Fibroblast of skin of right quadriceps (primary cell): ENCODE measurements at regions not wholly inside any gene's neighbourhood (a gene's known extent, or its start where the extent isn't known, plus 50 kb on each side); places are given as distances from the start of the nearest gene placed in this dataset.

ENCODE experiments used
- DNase-seq: peaks from one replicate; pipeline ENCODE4 v3.0.0-alpha.2; 2013

- no peak for DNase-seq
These were observed 50.8 kb upstream of the KCNJ6 start for GRCh38 chr21:37967036-37967435.

GRCh38 chr21:37968744-37969143 is 52.5 kb upstream of the KCNJ6 start:
- no peak for DNase-seq

- no peak for DNase-seq
These were observed 54.3 kb upstream of the KCNJ6 start for GRCh38 chr21:37970548-37970947.

GRCh38 chr21:37971390-37971950 is 55.2 kb upstream of the KCNJ6 start:
- DNase-seq: no peak

- DNase-seq: peak; percentile 52
These were observed 57.8 kb upstream of the KCNJ6 start for GRCh38 chr21:37974081-37974480.

- DNase-seq: no peak
These were observed 66.5 kb upstream of the KCNJ6 start for GRCh38 chr21:37982496-37983318.

- peak; percentile 51 for DNase-seq
These were observed 67.3 kb upstream of the KCNJ6 start for GRCh38 chr21:37983336-37984095.

- DNase-seq: no peak
These were observed 68.2 kb upstream of the KCNJ6 start for GRCh38 chr21:37984416-37984815.

- DNase-seq: no peak
These were observed 69.7 kb upstream of the KCNJ6 start for GRCh38 chr21:37986000-37986399.

- DNase-seq: no peak
These were observed 70.6 kb upstream of the KCNJ6 start for GRCh38 chr21:37986751-37987399.

GRCh38 chr21:37987668-37988067 is 71.4 kb upstream of the KCNJ6 start:
- no peak for DNase-seq

GRCh38 chr21:37993071-37993470 is 76.8 kb upstream of the KCNJ6 start:
- DNase-seq: no peak

- DNase-seq: no peak
These were observed 78.0 kb upstream of the KCNJ6 start for GRCh38 chr21:37994211-37994610.

GRCh38 chr21:38012672-38013071 is 96.4 kb upstream of the KCNJ6 start:
- DNase-seq: no peak

- no peak for DNase-seq
These were observed 97.5 kb upstream of the KCNJ6 start for GRCh38 chr21:38013741-38014140.

- no peak for DNase-seq
These were observed 98.0 kb upstream of the KCNJ6 start for GRCh38 chr21:38014298-38014697.

GRCh38 chr21:38027901-38028498 is 111.7 kb upstream of the KCNJ6 start:
- DNase-seq: peak; percentile 56

- no peak for DNase-seq
These were observed 116.0 kb upstream of the KCNJ6 start for GRCh38 chr21:38032082-38032801.

GRCh38 chr21:38036016-38036415 is 119.8 kb upstream of the KCNJ6 start:
- DNase-seq: no peak

GRCh38 chr21:38037416-38037815 is 121.2 kb upstream of the KCNJ6 start:
- DNase-seq: peak; percentile 42

- DNase-seq: no peak
These were observed 123.1 kb upstream of the KCNJ6 start for GRCh38 chr21:38039369-38039768.

- DNase-seq: peak; percentile 1
These were observed 123.6 kb upstream of the KCNJ6 start for GRCh38 chr21:38039841-38040240.
